Endodermal cell (in vitro differentiated cells): ENCODE measurements at regions not wholly inside any gene's neighbourhood (a gene's known extent, or its start where the extent isn't known, plus 50 kb on each side); places are given as distances from the start of the nearest gene placed in this dataset.

ENCODE experiments used
- DNase-seq: peaks from one replicate; pipeline ENCODE4 v3.0.0-alpha.2; 2017
- H3K27ac ChIP-seq: 2 replicates; pipeline ENCODE4 v1.5.1; 2013; ENCODE audit warnings: mild to moderate bottlenecking, low read depth, low read length, moderate library complexity
- H3K27me3 ChIP-seq: 2 replicates; pipeline ENCODE4 v1.6.1; 2013; ENCODE audit warnings: mild to moderate bottlenecking, low read length, moderate library complexity; ENCODE audit not compliant: insufficient read depth, control insufficient read depth, poor library complexity, severe bottlenecking
- H3K36me3 ChIP-seq: 2 replicates; pipeline ENCODE4 v1.7.0; 2013; ENCODE audit warnings: mild to moderate bottlenecking, low read length, moderate library complexity; ENCODE audit not compliant: control insufficient read depth, insufficient read depth
- H3K4me1 ChIP-seq: one replicate; pipeline ENCODE4 v1.7.0; 2013; ENCODE audit warnings: low read length; ENCODE audit not compliant: control insufficient read depth, insufficient read depth
- H3K4me3 ChIP-seq: 2 replicates; pipeline ENCODE4 v1.5.1; 2013; ENCODE audit warnings: mild to moderate bottlenecking, low read length, moderate library complexity
- H3K9ac ChIP-seq: 2 replicates; pipeline ENCODE4 v1.6.1; 2013; ENCODE audit warnings: mild to moderate bottlenecking, low read length, moderate library complexity; ENCODE audit not compliant: poor library complexity, severe bottlenecking; ENCODE audit errors: extremely low read depth
- H3K9me3 ChIP-seq: 2 replicates; pipeline ENCODE4 v1.6.1; 2013; ENCODE audit warnings: mild to moderate bottlenecking, low read length, moderate library complexity; ENCODE audit not compliant: control insufficient read depth
- H3K27ac Mint-ChIP-seq: 2 replicates; pipeline ENCODE4 v1.8.0; 2020; ENCODE audit warnings: mixed read lengths
- H3K27me3 Mint-ChIP-seq: 2 replicates; pipeline ENCODE4 v1.8.0; 2021; ENCODE audit warnings: mild to moderate bottlenecking, mixed read lengths; ENCODE audit not compliant: insufficient read depth
- H3K36me3 Mint-ChIP-seq: 2 replicates; pipeline ENCODE4 v1.8.0; 2020; ENCODE audit warnings: low read depth, mixed read lengths
- H3K4me1 Mint-ChIP-seq: 2 replicates; pipeline ENCODE4 v1.8.0; 2020; ENCODE audit warnings: mixed read lengths
- H3K4me3 Mint-ChIP-seq: 2 replicates; pipeline ENCODE4 v1.8.0; 2020; ENCODE audit warnings: mild to moderate bottlenecking, moderate library complexity, mixed read lengths
- H3K9me3 Mint-ChIP-seq: 2 replicates; pipeline ENCODE4 v1.8.0; 2020; ENCODE audit warnings: mild to moderate bottlenecking, mixed read lengths
- WGBS, 2 experiments: methylation state at CpG; one replicate each; pipeline versions ENCODE4 v1.1.5 to v1.1.7; 2013; ENCODE audit warnings: missing lambda C conversion rate in 2 of 2, mixed read lengths in 1 of 2; ENCODE audit not compliant: insufficient coverage in 1 of 2, insufficient read length in 1 of 2; 5-methylcytosine and 5-hydroxymethylcytosine counted together
- TF ChIP-seq, protein P1 (sequence below): fragments of 200-600 bp; sonication (generic); conservative IDR thresholded peaks from 2 replicates; pipeline ENCODE4 v1.5.0; 2021; ENCODE audit warnings: antibody characterized with exemption, mild to moderate bottlenecking

DNA sequence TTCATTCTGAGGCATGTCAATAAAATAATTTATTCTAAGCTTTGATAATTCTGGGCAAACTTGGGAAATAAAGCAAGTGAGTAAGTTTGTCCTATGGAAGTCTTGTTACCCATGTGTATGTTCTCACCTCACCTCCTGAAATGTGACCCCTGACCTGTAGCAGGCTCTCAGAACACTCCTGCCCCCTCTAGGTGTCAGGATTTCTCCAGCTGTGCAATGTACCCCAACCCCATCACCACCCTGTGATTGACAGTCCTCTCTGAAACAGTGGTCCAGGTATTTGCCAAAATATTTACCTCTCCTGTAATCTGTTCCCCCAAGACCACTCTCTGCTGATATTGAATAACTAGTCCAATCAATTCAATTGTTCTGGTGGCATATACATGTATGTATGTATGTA lies 122.6 kb upstream of the PTER start:
- Mint-ChIP-seq H3K27ac (no peak overlapping the region), H3K4me1 (no peaks in the 10 kb centered on the region), H3K4me3 (no peak overlapping the region), H3K36me3 (no peaks in the 10 kb centered on the region), H3K9me3 (peaks cover 10% of the 10 kb centered on the region), H3K27me3 (no peaks in the 10 kb centered on the region)
- Histone ChIP-seq H3K36me3 (no peaks in the 10 kb centered on the region), H3K4me1 (no peaks in the 10 kb centered on the region), H3K4me3 (no peak overlapping the region), H3K9ac (no peak overlapping the region), H3K27ac (no peak overlapping the region), H3K9me3 (peaks cover 12% of the 10 kb centered on the region), H3K27me3 (no peaks in the 10 kb centered on the region)
- TF ChIP-seq, protein P1, sequence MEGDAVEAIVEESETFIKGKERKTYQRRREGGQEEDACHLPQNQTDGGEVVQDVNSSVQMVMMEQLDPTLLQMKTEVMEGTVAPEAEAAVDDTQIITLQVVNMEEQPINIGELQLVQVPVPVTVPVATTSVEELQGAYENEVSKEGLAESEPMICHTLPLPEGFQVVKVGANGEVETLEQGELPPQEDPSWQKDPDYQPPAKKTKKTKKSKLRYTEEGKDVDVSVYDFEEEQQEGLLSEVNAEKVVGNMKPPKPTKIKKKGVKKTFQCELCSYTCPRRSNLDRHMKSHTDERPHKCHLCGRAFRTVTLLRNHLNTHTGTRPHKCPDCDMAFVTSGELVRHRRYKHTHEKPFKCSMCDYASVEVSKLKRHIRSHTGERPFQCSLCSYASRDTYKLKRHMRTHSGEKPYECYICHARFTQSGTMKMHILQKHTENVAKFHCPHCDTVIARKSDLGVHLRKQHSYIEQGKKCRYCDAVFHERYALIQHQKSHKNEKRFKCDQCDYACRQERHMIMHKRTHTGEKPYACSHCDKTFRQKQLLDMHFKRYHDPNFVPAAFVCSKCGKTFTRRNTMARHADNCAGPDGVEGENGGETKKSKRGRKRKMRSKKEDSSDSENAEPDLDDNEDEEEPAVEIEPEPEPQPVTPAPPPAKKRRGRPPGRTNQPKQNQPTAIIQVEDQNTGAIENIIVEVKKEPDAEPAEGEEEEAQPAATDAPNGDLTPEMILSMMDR: peak; percentile 52
- DNase-seq: peak; percentile 47

DNA sequence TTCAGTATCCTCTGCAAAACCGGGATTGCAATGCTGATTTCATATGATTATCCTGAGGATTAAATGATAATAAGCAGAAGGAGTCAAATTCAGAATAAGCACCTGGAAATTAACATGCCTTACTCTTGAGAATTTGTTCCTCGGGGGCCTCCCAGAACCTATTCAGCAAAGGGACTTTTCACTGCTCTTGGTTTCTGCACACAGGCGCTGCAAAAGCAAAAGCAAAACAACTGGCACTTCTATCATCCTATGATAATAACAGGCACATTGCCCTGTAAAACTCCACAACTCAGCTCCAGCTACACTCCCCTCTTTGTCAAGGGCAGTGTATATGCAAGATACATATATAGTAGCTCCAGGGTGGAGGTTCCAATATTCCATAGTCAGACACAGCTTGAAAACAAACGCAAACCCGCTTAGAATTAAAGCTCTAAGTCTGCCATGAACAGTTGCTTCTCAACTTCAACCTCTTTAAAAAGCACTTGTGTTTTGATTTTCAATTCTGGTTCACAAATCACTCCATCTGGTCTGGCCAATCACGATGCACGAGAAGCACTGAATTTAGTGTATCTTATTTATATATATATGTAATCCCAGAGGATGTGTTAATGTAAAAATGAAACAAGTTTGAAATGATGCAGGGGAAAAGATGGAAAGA lies 119.9 kb upstream of the PTER start:
- H3K9me3 Mint-ChIP-seq: no peaks in the 10 kb centered on the region
- no peaks in the 10 kb centered on the region for H3K4me1 ChIP-seq
- H3K9ac ChIP-seq: no peak overlapping the region
- no peak for DNase-seq
- no peaks in the 10 kb centered on the region for H3K36me3 Mint-ChIP-seq
- TF ChIP-seq, protein P1: no peak
- no peak overlapping the region for H3K4me3 ChIP-seq
- H3K27me3 ChIP-seq: no peaks in the 10 kb centered on the region
- no peaks in the 10 kb centered on the region for H3K27me3 Mint-ChIP-seq
- no peaks in the 10 kb centered on the region for H3K36me3 ChIP-seq
- H3K4me1 Mint-ChIP-seq: no peaks in the 10 kb centered on the region
- no peaks in the 10 kb centered on the region for H3K9me3 ChIP-seq
- 89 to 93% methylated on average over 5 of the region's 7 CpGs for WGBS, 2 experiments
- no peak overlapping the region for H3K27ac Mint-ChIP-seq
- H3K27ac ChIP-seq: no peak overlapping the region
- H3K4me3 Mint-ChIP-seq: no peak overlapping the region

DNA sequence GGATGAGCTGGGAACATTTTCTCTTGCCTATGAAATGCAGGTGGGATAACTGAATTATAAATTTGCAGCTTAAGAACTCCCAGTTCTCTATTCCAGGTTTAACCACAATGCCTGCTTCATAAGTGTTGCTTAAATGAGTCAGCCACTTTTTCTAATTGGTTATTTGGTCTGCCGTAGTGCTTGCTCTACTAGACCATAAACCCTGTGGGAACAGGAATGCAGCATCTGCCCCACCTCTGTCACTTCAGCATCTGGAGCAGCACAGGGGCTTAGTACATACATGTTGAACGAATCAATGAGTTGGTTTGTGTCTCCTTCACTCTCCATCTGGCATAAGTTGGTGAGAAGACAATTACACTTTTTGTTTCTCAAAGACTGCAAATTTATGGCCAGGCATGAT lies 95.2 kb upstream of the PTER start:
- H3K27me3 Mint-ChIP-seq: no peaks in the 10 kb centered on the region
- Histone ChIP-seq H3K27me3 (no peaks in the 10 kb centered on the region), H3K27ac (no peak overlapping the region), H3K4me3 (no peak overlapping the region), H3K36me3 (no peaks in the 10 kb centered on the region), H3K4me1 (no peaks in the 10 kb centered on the region), H3K9ac (no peak overlapping the region), H3K9me3 (no peaks in the 10 kb centered on the region)
- H3K9me3 Mint-ChIP-seq: no peaks in the 10 kb centered on the region
- H3K4me3 Mint-ChIP-seq: no peak overlapping the region
- no peaks in the 10 kb centered on the region for H3K4me1 Mint-ChIP-seq
- TF ChIP-seq, protein P1: no peak
- 85 to 91% methylated on average over 2 of the region's 2 CpGs for WGBS, 2 experiments
- no peaks in the 10 kb centered on the region for H3K36me3 Mint-ChIP-seq
- no peak for DNase-seq
- H3K27ac Mint-ChIP-seq: no peak overlapping the region
